NCI-H2227 (cell line): ENCODE measurements at regions not wholly inside any gene's neighbourhood (a gene's known extent, or its start where the extent isn't known, plus 50 kb on each side); places are given as distances from the start of the nearest gene placed in this dataset.
"Not testable (repeated sequence)": the region's sequence is repeated elsewhere in the genome, so short reads cannot be mapped to it uniquely, and the experiment has no call there.

Source experiments
- DNase-seq: peaks from one replicate; lab custom pipeline; 2025; ENCODE audit not compliant: unreplicated experiment; lab: John Stamatoyannopoulos, UW

GRCh38 chr1:177891809-177892208 is 78.0 kb downstream of the SEC16B start:
- no peak for DNase-seq

- DNase-seq = no peak
Measured at GRCh38 chr1:177890479-177890878, 79.4 kb downstream of the SEC16B start.

- no peak for DNase-seq
Measured at GRCh38 chr1:177884479-177885021, 85.3 kb downstream of the SEC16B start.

- DNase-seq = no peak
Measured at GRCh38 chr1:177883581-177883980, 86.3 kb downstream of the SEC16B start.

GRCh38 chr1:177880339-177880891 is 89.4 kb downstream of the SEC16B start:
- no peak for DNase-seq

- no peak for DNase-seq
Measured at GRCh38 chr1:177877086-177877485, 92.8 kb downstream of the SEC16B start.

- DNase-seq = no peak
Measured at GRCh38 chr1:177873238-177873637, 96.6 kb downstream of the SEC16B start.

DNA sequence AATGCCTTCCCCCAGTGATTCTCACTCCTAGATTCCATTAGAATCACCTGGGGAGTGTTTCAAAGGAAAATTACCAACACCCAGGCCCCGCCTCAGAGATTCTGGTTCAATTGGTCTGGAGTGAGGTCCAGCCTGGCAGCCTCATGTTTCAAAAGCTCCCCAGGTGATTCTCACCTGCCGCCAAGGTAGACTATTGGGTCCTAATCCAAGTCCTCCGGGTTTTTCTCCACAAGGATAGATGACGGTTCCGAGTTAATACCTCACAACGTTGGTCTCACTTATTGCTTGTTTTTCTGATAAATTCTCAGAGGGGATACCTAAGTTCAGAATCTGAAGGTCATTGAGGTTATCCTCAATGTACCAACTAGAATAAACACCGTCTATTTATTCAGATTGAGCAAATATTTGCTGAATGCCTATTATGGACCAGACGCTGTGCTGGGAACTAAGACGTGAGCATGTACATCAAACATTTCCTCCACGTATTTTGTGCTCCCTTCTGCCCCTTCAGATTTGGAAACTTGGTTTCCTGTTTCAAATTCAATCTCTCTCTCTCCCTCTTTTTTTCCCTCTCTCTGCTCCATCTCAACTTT is 97.5 kb downstream of the SEC16B start:
- DNase-seq = no peak

DNA sequence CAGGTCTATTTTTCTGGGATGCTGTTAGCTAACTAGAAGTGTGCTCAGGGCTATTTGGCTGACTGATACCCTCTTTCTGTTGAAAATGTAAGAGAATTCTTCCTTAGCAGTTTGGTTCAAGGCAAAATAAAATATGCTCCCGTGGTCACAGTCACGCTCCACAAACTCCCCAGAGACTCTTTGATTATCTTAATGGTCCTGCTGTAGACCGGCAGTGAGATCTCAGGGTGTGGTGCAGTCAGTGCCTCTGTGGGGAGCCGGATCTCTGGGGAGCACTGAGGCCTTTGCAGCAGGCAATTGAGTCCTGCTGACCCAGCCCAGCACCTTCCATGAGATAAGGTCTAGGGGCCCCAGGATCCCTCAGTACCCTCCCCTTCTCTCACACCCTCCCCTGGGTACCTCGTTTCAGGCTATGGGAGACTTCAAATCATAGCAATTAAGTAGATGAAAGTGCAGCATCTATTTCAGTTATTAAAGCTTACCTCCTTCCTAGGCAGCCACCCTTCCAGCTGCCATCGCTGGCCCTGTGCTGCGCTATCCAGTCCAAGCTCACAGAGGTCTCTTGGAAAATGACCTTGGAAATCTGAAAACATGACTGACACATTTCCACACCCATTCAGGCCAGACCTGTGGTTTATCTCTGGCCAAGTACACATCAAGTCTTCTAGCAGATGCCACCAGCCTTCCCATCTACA is 98.1 kb downstream of the SEC16B start:
- DNase-seq = no peak

- no peak for DNase-seq
Measured at GRCh38 chr1:177869586-177869985, 100.3 kb downstream of the SEC16B start.

DNA sequence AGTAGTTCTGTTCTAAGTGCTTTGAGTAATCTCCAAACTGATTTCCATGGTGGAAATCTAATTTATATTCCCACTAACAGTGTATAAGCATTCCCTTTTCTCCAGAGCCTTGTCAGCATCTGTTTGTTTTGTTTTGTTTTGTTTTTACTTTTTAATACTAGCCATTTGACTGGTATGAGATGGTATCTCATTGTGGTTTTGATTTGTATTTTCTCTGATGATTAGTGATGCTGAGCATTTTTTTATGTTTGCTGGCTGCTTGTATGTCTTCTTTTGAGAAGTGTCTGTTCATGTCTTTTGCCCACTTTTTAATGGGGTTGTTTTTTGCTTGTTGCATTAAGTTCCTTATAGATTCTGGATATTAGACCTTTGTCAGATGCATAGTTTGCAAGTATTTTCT is 100.8 kb downstream of the SEC16B start:
- not testable (repeated sequence) for DNase-seq

GRCh38 chr1:177865807-177866206 is 104.1 kb downstream of the SEC16B start:
- no peak for DNase-seq

GRCh38 chr1:177864538-177865305 is 105.1 kb downstream of the SEC16B start:
- DNase-seq = no peak

DNA sequence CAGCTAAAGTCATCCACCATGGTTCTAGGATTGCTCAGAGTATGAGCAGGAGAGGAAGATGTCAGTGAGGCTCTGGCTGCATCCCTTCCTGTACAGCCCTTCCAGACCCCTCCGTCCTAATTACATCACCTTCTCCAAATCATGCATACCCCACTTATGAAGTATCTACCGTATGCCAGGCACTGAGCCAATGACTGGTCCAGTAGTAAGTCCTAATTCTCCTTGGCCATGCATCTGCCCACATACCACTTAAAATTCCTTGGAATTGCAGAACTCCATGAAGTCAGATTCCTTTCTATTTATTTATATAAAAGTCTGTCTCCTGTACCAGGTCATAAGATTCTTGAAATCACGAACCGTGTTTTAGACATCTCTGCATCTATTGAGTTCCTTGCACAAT is 106.1 kb downstream of the SEC16B start:
- DNase-seq = no peak

DNA sequence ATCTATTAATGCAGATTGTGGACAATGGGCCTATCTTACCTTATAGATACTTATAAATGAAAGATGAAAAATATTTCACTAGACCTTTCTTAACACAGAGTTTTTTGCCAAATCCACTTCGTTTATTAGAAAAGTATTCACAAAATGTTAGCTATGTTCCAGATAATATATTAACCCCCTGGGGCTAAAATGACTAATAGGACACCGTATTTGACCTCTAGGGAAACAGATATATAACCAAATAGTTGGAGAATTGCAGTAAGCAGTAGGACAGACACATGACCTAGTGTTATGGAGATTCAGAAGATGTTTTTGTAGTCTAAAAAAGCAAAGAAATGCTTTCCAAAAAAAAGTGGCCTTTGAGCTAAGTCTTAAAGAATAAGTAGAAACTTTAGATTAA is 106.9 kb downstream of the SEC16B start:
- DNase-seq = no peak

- DNase-seq = no peak
Measured at GRCh38 chr1:177859572-177859971, 110.3 kb downstream of the SEC16B start.

DNA sequence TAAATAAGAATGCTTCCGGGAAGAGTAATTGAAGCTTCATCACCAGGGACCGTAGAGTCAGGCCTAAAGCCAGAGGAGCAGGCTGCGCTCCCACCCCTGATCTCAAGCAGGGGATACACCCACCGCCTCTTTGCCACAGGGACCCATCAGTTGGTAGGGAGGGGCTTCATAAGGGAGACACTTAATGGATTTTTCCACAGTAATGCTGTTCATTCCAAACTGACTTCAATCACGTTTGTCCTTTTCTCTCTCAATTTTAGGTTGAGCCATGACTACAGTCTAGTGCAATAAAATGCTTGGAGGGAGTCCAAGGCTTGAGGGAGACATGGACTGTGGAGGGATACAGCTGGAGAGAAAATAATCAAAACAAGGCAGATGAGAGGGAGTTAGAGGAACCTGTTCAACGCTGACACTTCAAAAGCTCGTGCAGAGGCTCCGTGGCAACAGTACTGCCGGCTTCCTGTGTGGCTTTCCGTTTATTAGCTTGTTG is 111.5 kb downstream of the SEC16B start:
- no peak for DNase-seq

- DNase-seq = no peak
Measured at GRCh38 chr1:177857285-177857684, 112.6 kb downstream of the SEC16B start.

GRCh38 chr1:177854951-177855350 is 114.9 kb downstream of the SEC16B start:
- DNase-seq = no peak

GRCh38 chr1:177849579-177850290 is 120.1 kb downstream of the SEC16B start:
- no peak for DNase-seq

GRCh38 chr1:177849130-177849529 is 120.7 kb downstream of the SEC16B start:
- peak; percentile 50 for DNase-seq
